Vagina (tissue), 2 donors: ENCODE measurements at regions not wholly inside any gene's neighbourhood (a gene's known extent, or its start where the extent isn't known, plus 50 kb on each side); places are given as distances from the start of the nearest gene placed in this dataset.

Experiments used
- POLR2A ChIP-seq, 2 donors: fragments of 450-650 bp; IDR thresholded peaks; one replicate each; pipeline ENCODE4 v1.6.1; 2017; ENCODE audit warnings: antibody characterized with exemption in 2 of 2, mild to moderate bottlenecking in 2 of 2, moderate library complexity in 2 of 2
- POLR2AphosphoS5 ChIP-seq, 2 donors: sonication (generic); formaldehyde crosslinking; IDR thresholded peaks; one replicate each; pipeline ENCODE4 v1.9.0; 2017; ENCODE audit warnings: antibody characterized with exemption in 2 of 2, mild to moderate bottlenecking in 2 of 2, low read depth in 1 of 2; ENCODE audit not compliant: insufficient read depth in 1 of 2
- TF ChIP-seq, protein P1 (sequence below), 3 experiments: fragments of 450-650 bp in 2 of 3; fragments of 200-600 bp in 1 of 3; sonication (generic) in 1 of 3; IDR thresholded peaks; one replicate each; pipeline ENCODE4 v1.5.1; 2017 to 2019; ENCODE audit warnings: antibody characterized with exemption in 3 of 3, mild to moderate bottlenecking in 2 of 3, moderate library complexity in 2 of 3

- TF ChIP-seq, protein P1, sequence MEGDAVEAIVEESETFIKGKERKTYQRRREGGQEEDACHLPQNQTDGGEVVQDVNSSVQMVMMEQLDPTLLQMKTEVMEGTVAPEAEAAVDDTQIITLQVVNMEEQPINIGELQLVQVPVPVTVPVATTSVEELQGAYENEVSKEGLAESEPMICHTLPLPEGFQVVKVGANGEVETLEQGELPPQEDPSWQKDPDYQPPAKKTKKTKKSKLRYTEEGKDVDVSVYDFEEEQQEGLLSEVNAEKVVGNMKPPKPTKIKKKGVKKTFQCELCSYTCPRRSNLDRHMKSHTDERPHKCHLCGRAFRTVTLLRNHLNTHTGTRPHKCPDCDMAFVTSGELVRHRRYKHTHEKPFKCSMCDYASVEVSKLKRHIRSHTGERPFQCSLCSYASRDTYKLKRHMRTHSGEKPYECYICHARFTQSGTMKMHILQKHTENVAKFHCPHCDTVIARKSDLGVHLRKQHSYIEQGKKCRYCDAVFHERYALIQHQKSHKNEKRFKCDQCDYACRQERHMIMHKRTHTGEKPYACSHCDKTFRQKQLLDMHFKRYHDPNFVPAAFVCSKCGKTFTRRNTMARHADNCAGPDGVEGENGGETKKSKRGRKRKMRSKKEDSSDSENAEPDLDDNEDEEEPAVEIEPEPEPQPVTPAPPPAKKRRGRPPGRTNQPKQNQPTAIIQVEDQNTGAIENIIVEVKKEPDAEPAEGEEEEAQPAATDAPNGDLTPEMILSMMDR (IDR thresholded peaks at IDR 0.05): no peak
- TF ChIP-seq POLR2AphosphoS5 (IDR thresholded peaks at IDR 0.05; ENCODE audit: insufficient read depth in 1 of 2, low read depth in 1 of 2): no peak
- no peak for TF ChIP-seq POLR2A (IDR thresholded peaks at IDR 0.05)
These were observed 50.0 kb upstream of the ADAMTSL1 start for GRCh38 chr9:18423791-18424531.
